Testis (tissue), 2 donors: ENCODE measurements at regions not wholly inside any gene's neighbourhood (a gene's known extent, or its start where the extent isn't known, plus 50 kb on each side); places are given as distances from the start of the nearest gene placed in this dataset.

ENCODE experiments used
- CTCF ChIP-seq, 3 experiments: fragments of 450-650 bp in 2 of 3; fragments of 200-600 bp in 1 of 3; sonication (generic) in 1 of 3; IDR thresholded peaks; one replicate each; pipeline ENCODE4 v1.5.1; 2016 to 2019; ENCODE audit warnings: antibody characterized with exemption in 3 of 3, mild to moderate bottlenecking in 2 of 3, moderate library complexity in 1 of 3
- POLR2A ChIP-seq: fragments of 450-650 bp; IDR thresholded peaks from one replicate; pipeline ENCODE4 v1.6.1; 2017; ENCODE audit warnings: antibody characterized with exemption, mild to moderate bottlenecking, moderate library complexity

- TF ChIP-seq POLR2A (no peak), CTCF (IDR thresholded peaks at IDR 0.05) (no peak)
These were observed 114.9 kb upstream of the ANKRD1 start for GRCh38 chr10:91035650-91036292.
